NCI-H146 (cell line): ENCODE measurements at regions not wholly inside any gene's neighbourhood (a gene's known extent, or its start where the extent isn't known, plus 50 kb on each side); places are given as distances from the start of the nearest gene placed in this dataset.

Source experiments
- DNase-seq: peaks from one replicate; lab custom pipeline; 2025; lab: John Stamatoyannopoulos, UW

- no peak for DNase-seq
These were observed 900.3 kb downstream of the PCDH7 start for GRCh38 chr4:31620476-31620875.

DNA sequence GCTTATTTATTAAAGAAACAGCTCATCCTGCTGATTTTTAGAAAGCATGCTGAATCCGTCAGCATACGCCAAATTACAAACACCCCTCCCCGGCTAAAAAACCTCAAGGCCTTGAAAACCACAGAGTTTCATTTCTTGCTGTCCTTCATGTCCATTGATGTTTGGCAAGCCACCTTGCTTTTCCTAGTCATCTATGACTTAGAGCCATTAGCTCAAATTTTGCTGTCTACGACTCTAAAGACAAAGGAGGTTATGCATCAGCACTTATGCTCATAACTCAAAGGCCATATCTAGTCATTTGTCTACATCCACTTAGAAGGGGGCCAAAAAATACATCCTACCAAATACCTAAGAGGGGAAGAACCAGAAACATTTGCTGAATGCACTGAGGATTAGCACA is 925.1 kb downstream of the PCDH7 start:
- no peak for DNase-seq

DNA sequence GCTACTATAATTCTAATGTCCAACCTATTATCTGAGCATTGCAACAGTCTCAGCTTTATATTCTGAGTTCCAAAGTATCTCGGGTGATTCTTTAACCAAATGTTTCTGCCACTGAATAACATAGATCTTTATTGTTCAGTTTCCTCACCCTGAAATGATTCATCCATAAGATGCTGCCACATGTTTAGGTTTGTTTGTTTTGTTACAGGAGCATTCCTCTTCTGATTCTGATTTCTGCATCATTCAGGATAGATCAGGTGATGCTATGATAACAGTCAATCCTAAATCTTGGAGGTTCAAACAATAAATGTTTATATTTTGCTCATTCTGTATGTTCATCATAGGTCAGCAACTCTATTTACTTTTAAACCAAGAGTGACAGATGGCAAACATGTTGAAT is 927.6 kb downstream of the PCDH7 start:
- no peak for DNase-seq

- no peak for DNase-seq
These were observed 929.7 kb downstream of the PCDH7 start for GRCh38 chr4:31649878-31650277.

DNA sequence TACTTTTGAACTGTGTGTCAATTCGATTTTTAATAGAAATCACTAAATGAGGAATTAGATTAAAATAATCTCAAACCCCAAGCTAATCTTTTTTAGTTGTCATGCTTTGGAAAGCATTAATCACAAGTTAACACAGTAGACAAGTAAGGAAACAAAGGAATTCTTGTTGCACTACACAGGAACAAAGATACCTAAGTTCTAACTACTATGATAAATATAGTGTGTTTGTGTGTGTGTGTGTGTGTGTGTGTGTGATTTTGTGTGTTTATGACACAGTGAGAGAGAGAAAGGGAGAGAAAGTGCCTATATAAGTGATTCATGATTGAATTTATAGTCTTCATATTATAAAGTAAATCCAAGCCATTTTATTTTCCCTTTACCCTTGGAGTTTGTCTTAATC is 931.4 kb downstream of the PCDH7 start:
- DNase-seq = no peak

- DNase-seq = no peak
These were observed 935.2 kb downstream of the PCDH7 start for GRCh38 chr4:31655328-31655727.

DNA sequence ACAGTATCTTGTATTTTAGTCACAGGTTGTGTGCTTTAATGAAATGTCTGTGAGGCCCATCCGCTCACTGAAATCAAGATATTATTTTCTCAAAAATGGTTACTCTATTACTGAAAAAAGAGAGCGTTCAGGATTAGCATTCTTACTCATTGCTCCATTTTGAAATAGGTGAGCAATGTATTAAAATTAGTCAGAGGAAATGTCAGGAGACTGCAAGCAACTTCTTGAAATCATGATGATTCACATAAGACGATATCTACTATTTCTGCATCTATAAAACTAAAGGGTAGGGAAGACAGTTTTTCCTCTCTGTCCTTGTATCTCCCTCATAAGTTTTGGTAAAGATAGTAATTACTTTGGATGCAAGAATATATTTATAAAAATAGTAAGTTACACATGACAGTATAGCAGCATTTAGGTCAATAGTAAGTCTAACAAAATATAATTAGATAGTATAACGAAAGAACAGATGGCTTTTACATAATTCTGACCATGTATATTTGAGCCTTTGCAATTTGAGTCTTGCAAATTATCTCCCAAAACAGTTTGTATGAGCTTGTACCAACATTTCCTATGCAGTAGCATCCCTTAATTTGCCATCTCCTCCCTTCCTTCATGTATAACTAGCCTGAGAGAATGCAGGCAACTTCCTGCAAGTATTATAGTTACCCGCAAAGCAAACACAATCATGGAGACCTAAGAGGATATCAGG is 937.8 kb downstream of the PCDH7 start:
- DNase-seq = no peak

- no peak for DNase-seq
These were observed 940.7 kb downstream of the PCDH7 start for GRCh38 chr4:31660916-31661315.

DNA sequence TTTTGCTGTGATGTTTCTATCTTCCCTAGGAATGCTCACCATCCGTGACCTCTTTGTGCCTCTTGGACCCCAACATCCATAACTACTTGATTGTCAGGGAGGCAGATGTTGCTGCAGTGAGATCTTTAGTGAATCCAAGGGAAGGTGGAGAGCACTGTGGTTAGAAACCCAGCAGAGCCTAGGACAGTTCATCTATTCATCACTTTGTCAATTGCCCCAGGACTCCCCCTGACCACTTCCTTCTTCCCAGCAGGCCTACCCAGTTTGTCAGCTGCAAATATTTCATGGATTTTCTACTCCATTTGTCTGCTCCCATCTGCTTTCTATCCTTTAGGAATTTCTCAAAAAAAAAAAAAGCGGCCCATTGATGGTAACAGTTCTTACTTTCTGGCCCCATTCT is 942.8 kb downstream of the PCDH7 start:
- no peak for DNase-seq

- no peak for DNase-seq
These were observed 947.5 kb downstream of the PCDH7 start for GRCh38 chr4:31667686-31668085.

GRCh38 chr4:31674313-31674947 is 954.3 kb downstream of the PCDH7 start:
- peak; percentile 15 for DNase-seq

- DNase-seq = no peak
These were observed 958.2 kb downstream of the PCDH7 start for GRCh38 chr4:31678356-31678755.

DNA sequence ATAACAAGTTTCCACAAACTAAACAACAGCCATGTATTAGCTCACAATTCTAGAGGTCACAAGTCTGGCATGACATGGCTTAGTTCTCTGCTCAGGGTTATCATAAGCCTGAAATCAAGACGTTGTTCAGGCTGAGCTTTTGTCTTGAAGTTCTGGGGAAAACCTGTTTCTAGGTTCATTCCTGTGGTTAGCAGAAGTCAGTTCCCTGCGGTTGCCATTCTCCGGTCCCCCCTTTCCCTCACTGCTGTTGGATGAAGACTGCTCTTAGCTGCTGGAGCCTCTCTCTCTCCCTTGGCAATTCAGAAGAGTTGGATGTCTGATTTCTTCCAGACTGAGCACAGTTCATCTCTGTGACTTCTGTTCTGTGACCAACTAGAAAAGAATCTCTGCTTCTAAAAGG is 962.6 kb downstream of the PCDH7 start:
- no peak for DNase-seq

DNA sequence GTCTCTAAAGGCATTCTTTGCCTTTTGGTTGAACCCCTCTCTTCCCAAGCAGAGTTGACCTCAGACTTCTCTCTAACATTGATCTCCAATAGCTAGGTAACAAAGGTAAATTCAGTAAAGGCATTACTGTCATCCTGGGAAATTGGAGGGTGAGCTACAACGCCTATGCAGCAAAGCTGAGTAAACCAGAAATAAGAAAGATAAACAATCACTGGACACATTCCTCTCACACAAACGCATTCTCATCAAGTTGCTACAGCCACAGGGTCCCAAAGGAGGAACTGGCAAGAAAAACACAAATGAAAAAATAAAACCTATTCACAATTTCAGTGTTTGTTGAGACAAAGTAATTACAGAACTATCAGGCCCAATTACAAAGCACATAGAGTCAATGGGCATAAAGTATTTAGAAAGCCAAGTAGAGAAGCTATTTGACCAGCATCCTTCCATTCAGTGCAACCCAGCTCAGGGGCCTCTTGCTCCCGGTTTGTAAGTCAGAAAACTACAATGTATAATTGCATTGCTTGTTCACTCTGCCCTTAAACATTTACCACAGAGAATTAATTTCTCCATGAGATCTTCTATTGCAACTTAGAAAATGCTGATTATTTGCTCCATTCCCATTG is 967.7 kb downstream of the PCDH7 start:
- no peak for DNase-seq

GRCh38 chr4:31692399-31692940 is 972.3 kb downstream of the PCDH7 start:
- DNase-seq = no peak

- no peak for DNase-seq
These were observed 981.1 kb downstream of the PCDH7 start for GRCh38 chr4:31701256-31701655.

DNA sequence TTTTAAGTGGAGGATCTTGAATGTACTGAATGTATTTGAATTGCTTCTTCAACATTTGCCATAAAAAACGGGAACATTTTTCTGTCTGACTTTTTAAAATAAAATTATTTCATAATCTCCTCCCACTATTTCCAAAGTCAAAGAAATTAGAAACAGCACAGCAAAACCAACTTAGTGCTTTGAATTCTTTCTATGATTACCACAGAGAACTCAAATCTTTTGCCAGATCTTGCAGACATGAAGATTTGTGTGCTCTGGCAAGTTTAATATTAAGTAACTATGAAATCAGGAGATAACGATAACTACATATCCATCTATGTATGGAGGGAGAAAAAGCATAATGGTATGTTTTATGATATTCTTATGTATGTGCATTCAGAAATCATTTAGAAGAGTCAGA is 982.2 kb downstream of the PCDH7 start:
- no peak for DNase-seq

DNA sequence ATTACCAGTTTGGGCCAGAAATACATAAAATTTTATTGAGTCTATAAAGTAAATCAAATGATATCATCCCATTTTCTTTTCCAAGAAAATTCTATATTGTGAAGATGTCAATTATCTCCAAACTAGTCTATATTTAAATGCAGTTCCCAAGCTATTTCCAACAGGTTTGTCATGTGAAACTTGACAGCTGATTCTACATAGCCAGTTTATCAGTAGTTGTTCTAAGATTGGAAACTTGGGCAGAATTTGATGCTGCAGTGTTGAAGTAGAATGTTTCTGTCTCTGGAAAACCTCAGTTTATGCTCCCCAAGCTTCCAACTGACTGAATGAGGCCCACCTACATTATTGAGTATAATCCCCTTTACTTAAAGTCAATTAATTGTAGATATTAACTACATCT is 994.1 kb downstream of the PCDH7 start:
- no peak for DNase-seq

DNA sequence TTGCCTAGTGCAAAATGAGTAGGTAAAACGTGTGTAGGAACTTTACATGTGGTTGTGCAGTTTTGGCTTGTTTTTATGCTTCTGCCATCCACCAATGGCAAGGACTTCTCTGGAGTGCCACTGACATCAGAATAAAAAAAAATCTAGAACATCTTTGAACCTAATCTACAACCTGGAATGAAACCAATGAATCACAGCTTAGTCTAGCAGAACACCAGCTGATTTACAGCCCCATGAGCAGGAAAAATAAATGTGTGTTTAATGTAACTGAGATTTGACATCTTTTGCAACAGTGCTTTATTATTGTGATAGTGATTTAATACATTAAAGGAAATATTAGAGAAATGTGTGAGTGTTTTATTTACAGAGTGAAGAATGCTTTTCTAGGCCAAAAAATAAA is 995.1 kb downstream of the PCDH7 start:
- DNase-seq = no peak

GRCh38 chr4:31727030-31727429 is 1006.9 kb downstream of the PCDH7 start:
- DNase-seq = no peak

- no peak for DNase-seq
These were observed 1014.8 kb downstream of the PCDH7 start for GRCh38 chr4:31735004-31735403.

GRCh38 chr4:31737419-31737818 is 1017.2 kb downstream of the PCDH7 start:
- no peak for DNase-seq

DNA sequence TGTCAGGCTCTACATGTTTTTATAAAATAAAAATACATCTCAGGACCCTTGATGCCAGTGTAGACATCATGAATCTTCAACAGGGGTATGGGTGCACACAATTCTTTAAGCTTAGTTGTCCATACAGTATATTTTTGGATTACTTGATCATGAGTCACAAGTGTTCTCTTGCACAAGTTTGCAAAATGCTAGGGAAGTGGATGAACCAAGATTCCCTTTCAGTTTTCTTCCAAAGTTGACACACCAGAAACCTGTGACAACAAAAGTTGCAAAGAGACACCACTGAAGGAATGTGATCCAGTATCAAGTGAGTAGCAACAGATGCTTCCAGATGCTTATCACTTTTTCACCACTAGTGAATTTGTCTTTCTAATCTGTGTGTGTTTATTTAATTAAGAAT is 1021.2 kb downstream of the PCDH7 start:
- DNase-seq = no peak
